PC-3 (cell line): ENCODE measurements at regions not wholly inside any gene's neighbourhood (a gene's known extent, or its start where the extent isn't known, plus 50 kb on each side); places are given as distances from the start of the nearest gene placed in this dataset.

ENCODE experiments used
- ATAC-seq: fragments of 200-7000 bp; cut with Tn5 transposase; 2 replicates; pipeline ENCODE4 v1.9.1; 2020; ENCODE audit warnings: mild to moderate bottlenecking, moderate library complexity
- BruUV-seq: library from RNA; stranded (reverse); fragments of 400-500 nt; replicated peaks from 2 replicates; lab custom pipeline; 2021; lab: Mats Ljungman, UMichigan
- CTCF ChIA-PET: fragments of 300-600 bp; sonication (Branson Sonifier 250); formaldehyde crosslinking; loops from one replicate; lab custom pipeline; 2022; ENCODE audit warnings: antibody characterized with exemption; lab: Charles Lee
- POLR2A ChIA-PET: fragments of 300-600 bp; sonication (Branson Sonifier 250); formaldehyde crosslinking; loops from one replicate; lab custom pipeline; 2022; ENCODE audit warnings: antibody characterized with exemption; ENCODE audit not compliant: unreplicated experiment; lab: Charles Lee
- DNase-seq: peaks from one replicate; pipeline ENCODE4 v3.0.0-alpha.2; 2015
- H2AFZ ChIP-seq: fragments of 300-600 bp; sonication (generic); 2 replicates; pipeline ENCODE4 v1.6.0; 2016; ENCODE audit warnings: antibody characterized with exemption, low read length
- H3F3A ChIP-seq: fragments of 300-600 bp; sonication (generic); one replicate; pipeline ENCODE4 v1.6.0; 2017; ENCODE audit warnings: antibody characterized with exemption, low read length, control low read depth, mild to moderate bottlenecking; ENCODE audit not compliant: unreplicated experiment
- H3K27ac ChIP-seq: fragments of 300-600 bp; sonication (generic); 2 replicates; pipeline ENCODE4 v1.5.1; 2016; ENCODE audit warnings: mild to moderate bottlenecking, low read length
- H3K27me3 ChIP-seq: fragments of 300-600 bp; sonication (generic); 2 replicates; pipeline ENCODE4 v1.6.1; 2016; ENCODE audit warnings: low read length, mixed read lengths
- H3K36me3 ChIP-seq: fragments of 300-600 bp; sonication (generic); 2 replicates; pipeline ENCODE4 v1.6.1; 2016; ENCODE audit warnings: low read depth, mixed run types, low read length, mixed read lengths
- H3K4me1 ChIP-seq: fragments of 300-600 bp; sonication (generic); 2 replicates; pipeline ENCODE4 v1.5.1; 2016; ENCODE audit warnings: low read length; ENCODE audit not compliant: insufficient read depth
- H3K4me2 ChIP-seq: fragments of 300-600 bp; sonication (generic); 2 replicates; pipeline ENCODE4 v1.6.0; 2016; ENCODE audit warnings: low read length
- H3K4me3 ChIP-seq: fragments of 300-600 bp; sonication (generic); 2 replicates; pipeline ENCODE4 v1.5.1; 2016; ENCODE audit warnings: mild to moderate bottlenecking, low read length, mixed read lengths
- H3K79me2 ChIP-seq: fragments of 300-600 bp; sonication (generic); 2 replicates; pipeline ENCODE4 v1.6.1; 2017; ENCODE audit warnings: low read length, mixed read lengths
- H3K9ac ChIP-seq: fragments of 300-600 bp; sonication (generic); 2 replicates; pipeline ENCODE4 v1.6.0; 2016; ENCODE audit warnings: mild to moderate bottlenecking, low read length
- H3K9me2 ChIP-seq: fragments of 300-600 bp; sonication (generic); replicated peaks from 2 replicates; pipeline ENCODE4 v1.6.1; 2016; ENCODE audit warnings: mixed run types, low read length, mixed read lengths
- H3K9me3 ChIP-seq: fragments of 300-600 bp; sonication (generic); 2 replicates; pipeline ENCODE4 v1.6.1; 2016; ENCODE audit warnings: low read length, mixed read lengths
- H4K20me1 ChIP-seq: fragments of 300-600 bp; sonication (generic); 2 replicates; pipeline ENCODE4 v1.6.1; 2016; ENCODE audit warnings: low read length, mixed read lengths
- EZH2 ChIP-seq: fragments of 300-600 bp; sonication (generic); IDR thresholded peaks from one replicate; pipeline ENCODE4 v1.6.1; 2017; ENCODE audit warnings: antibody characterized with exemption, mild to moderate bottlenecking, low read length; ENCODE audit not compliant: unreplicated experiment
- EZH2phosphoT487 ChIP-seq: fragments of 300-600 bp; sonication (generic); IDR thresholded peaks from 2 replicates; pipeline ENCODE4 v1.6.1; 2018; ENCODE audit warnings: mild to moderate bottlenecking, antibody characterized with exemption, low read length, borderline replicate concordance
- intact Hi-C: fragments of 100-400 bp; cut with micrococcal nuclease; formaldehyde crosslinking; loops from 2 replicates; pipeline ENCODE4 v1.9.0; 2023
- TF ChIP-seq, protein P1 (sequence below): fragments of 300-600 bp; sonication (generic); conservative IDR thresholded peaks from 2 replicates; pipeline ENCODE4 v1.5.1; 2017; ENCODE audit warnings: antibody characterized with exemption, low read depth, mild to moderate bottlenecking, low read length

DNA sequence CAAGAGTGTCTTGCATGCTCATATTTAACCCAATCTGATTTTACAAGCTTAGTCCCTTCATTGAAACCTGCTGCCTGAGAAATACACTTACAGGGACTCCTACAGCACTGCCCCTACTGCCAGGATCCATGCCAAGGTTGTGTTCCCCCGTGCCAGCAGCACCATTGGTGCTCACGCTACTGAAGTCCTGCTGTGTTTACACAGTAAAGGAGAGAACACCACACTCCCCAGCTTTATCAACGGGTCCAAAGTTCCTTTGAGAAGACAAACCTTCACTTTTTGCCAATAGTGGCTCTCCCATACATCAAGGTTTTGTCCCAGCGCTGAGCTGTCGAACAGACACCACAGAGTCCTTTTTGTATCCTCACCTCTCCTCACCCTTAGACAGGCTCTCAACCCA is 155.1 kb upstream of the WWC1 start:
- H4K20me1 ChIP-seq, result no peaks in the 10 kb centered on the region
- DNase-seq (no peak), ATAC-seq (no peak)
- no peak for TF ChIP-seq EZH2phosphoT487
- no peak for TF ChIP-seq EZH2
- TF ChIP-seq, protein P1, sequence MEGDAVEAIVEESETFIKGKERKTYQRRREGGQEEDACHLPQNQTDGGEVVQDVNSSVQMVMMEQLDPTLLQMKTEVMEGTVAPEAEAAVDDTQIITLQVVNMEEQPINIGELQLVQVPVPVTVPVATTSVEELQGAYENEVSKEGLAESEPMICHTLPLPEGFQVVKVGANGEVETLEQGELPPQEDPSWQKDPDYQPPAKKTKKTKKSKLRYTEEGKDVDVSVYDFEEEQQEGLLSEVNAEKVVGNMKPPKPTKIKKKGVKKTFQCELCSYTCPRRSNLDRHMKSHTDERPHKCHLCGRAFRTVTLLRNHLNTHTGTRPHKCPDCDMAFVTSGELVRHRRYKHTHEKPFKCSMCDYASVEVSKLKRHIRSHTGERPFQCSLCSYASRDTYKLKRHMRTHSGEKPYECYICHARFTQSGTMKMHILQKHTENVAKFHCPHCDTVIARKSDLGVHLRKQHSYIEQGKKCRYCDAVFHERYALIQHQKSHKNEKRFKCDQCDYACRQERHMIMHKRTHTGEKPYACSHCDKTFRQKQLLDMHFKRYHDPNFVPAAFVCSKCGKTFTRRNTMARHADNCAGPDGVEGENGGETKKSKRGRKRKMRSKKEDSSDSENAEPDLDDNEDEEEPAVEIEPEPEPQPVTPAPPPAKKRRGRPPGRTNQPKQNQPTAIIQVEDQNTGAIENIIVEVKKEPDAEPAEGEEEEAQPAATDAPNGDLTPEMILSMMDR, result no peak
- peaks cover 32% of the 10 kb centered on the region for H3K27me3 ChIP-seq
- H3K4me3 ChIP-seq, result no peak overlapping the region
- H3K27ac ChIP-seq, result no peak overlapping the region
- H3K36me3 ChIP-seq, result no peaks in the 10 kb centered on the region
- no peak overlapping the region for H3K9ac ChIP-seq
- H3K9me3 ChIP-seq, result no peaks in the 10 kb centered on the region
- no peak overlapping the region for H3K4me2 ChIP-seq
- intact Hi-C loops, result no loop called here
- CTCF ChIA-PET, result no interaction called here
- no peaks in the 10 kb centered on the region for H3K9me2 ChIP-seq
- no peak overlapping the region for H2AFZ ChIP-seq
- no peaks in the 10 kb centered on the region for H3K4me1 ChIP-seq
- H3K79me2 ChIP-seq, result no peaks in the 10 kb centered on the region
- no TSS peak for BruUV-seq
- POLR2A ChIA-PET, result no interaction called here
- no peaks in the 10 kb centered on the region for H3F3A ChIP-seq

DNA sequence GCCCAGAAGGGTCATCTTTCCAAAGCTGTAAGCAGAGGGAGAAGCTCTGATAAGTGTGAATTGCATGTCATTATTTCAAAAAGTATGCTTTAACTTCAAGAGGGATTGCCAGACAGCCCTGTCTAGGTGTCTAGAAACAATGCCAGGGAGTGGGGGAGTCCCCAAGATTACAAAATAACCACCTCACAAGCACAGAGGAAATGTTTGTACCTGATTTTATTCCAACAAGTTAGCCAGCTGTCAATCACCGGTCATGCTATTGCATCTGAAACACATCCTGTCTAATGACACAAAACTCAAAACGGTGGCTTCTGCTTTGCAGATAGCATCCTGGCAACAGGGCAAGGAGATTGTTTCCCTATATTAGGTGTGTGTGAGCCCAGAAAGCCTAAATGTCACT is 154.2 kb upstream of the WWC1 start:
- Histone ChIP-seq H3K27ac (no peak overlapping the region), H4K20me1 (no peaks in the 10 kb centered on the region), H3K9ac (no peak overlapping the region), H3K27me3 (peaks cover 32% of the 10 kb centered on the region), H3K9me2 (no peaks in the 10 kb centered on the region), H3K9me3 (no peaks in the 10 kb centered on the region), H3K79me2 (no peaks in the 10 kb centered on the region), H3K4me3 (no peak overlapping the region), H3K4me1 (no peaks in the 10 kb centered on the region), H3K4me2 (no peak overlapping the region), H3F3A (no peaks in the 10 kb centered on the region), H2AFZ (no peak overlapping the region), H3K36me3 (no peaks in the 10 kb centered on the region)
- CTCF ChIA-PET, result no interaction called here
- no TSS peak for BruUV-seq
- TF ChIP-seq EZH2 (no peak), EZH2phosphoT487 (no peak)
- TF ChIP-seq, protein P1, result no peak
- ATAC-seq (no peak), DNase-seq (no peak)
- POLR2A ChIA-PET, result no interaction called here
- intact Hi-C loops, result no loop called here

DNA sequence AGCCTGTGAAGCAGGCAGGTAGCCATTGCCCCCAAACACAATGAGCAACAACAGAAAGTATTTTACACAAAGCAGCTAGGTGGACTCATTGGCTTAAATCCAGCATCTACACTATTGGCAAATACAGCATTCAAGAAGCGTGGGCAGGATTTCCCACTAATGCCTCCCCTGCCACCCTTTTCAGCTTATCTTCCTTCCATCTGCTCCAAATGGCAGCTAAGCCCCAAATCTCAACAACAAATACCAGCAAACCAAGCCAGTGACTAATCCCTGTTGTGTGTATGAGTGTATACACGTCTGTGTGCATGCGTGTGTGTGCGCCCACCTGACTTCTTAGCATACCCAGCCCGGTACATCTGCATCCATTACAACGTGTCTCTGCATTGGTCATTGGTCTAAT is 151.2 kb upstream of the WWC1 start:
- intact Hi-C loops, result no loop called here
- H3K9me2 ChIP-seq, result no peaks in the 10 kb centered on the region
- DNase-seq, result no peak
- H3K9me3 ChIP-seq, result no peaks in the 10 kb centered on the region
- ChIA-PET CTCF (no interaction called here), POLR2A (no interaction called here)
- peaks cover 26% of the 10 kb centered on the region for H3K27me3 ChIP-seq
- no peak overlapping the region for H3K27ac ChIP-seq
- no TSS peak for BruUV-seq
- no peaks in the 10 kb centered on the region for H4K20me1 ChIP-seq
- no peak overlapping the region for H3K4me3 ChIP-seq
- no peaks in the 10 kb centered on the region for H3K79me2 ChIP-seq
- H3K9ac ChIP-seq, result no peak overlapping the region
- ATAC-seq, result no peak
- no peak for TF ChIP-seq EZH2phosphoT487
- TF ChIP-seq, protein P1, result no peak
- no peak for TF ChIP-seq EZH2
- no peak overlapping the region for H2AFZ ChIP-seq
- H3K4me1 ChIP-seq, result no peaks in the 10 kb centered on the region
- H3F3A ChIP-seq, result no peaks in the 10 kb centered on the region
- no peak overlapping the region for H3K4me2 ChIP-seq
- H3K36me3 ChIP-seq, result no peaks in the 10 kb centered on the region
